Loucy (cell line): ENCODE measurements at regions not wholly inside any gene's neighbourhood (a gene's known extent, or its start where the extent isn't known, plus 50 kb on each side); places are given as distances from the start of the nearest gene placed in this dataset.

ENCODE experiments used
- H2AFZ ChIP-seq: fragments of 200-600 bp; sonication (generic); 2 replicates; pipeline ENCODE4 v1.6.0; 2016; ENCODE audit warnings: antibody characterized with exemption, mild to moderate bottlenecking, low read length, moderate library complexity
- H3F3A ChIP-seq: fragments of 200-600 bp; 2 replicates; pipeline ENCODE4 v1.6.0; 2016; ENCODE audit warnings: antibody characterized with exemption, low read depth, mild to moderate bottlenecking
- H3K27me3 ChIP-seq: fragments of 200-600 bp; sonication (generic); 2 replicates; pipeline ENCODE4 v1.6.1; 2014; ENCODE audit warnings: low read length, mild to moderate bottlenecking; ENCODE audit not compliant: insufficient read depth, poor library complexity, severe bottlenecking
- H3K36me3 ChIP-seq: fragments of 200-600 bp; sonication (generic); 2 replicates; pipeline ENCODE4 v1.6.1; 2016; ENCODE audit warnings: low read length; ENCODE audit not compliant: insufficient read depth
- H3K4me1 ChIP-seq: fragments of 200-600 bp; sonication (generic); 2 replicates; pipeline ENCODE4 v1.5.1; 2014; ENCODE audit warnings: low read length, mild to moderate bottlenecking; ENCODE audit not compliant: insufficient read depth, poor library complexity, severe bottlenecking
- H3K4me2 ChIP-seq: fragments of 200-600 bp; sonication (generic); 2 replicates; pipeline ENCODE4 v1.6.0; 2014; ENCODE audit warnings: antibody characterized with exemption, low read length, low read depth, mild to moderate bottlenecking; ENCODE audit not compliant: poor library complexity, severe bottlenecking
- H3K4me3 ChIP-seq: fragments of 200-600 bp; sonication (generic); 2 replicates; pipeline ENCODE4 v1.5.1; 2014; ENCODE audit warnings: low read length, mild to moderate bottlenecking, mixed read lengths; ENCODE audit not compliant: poor library complexity, severe bottlenecking
- H3K79me2 ChIP-seq: fragments of 200-600 bp; sonication (generic); 2 replicates; pipeline ENCODE4 v1.6.1; 2014; ENCODE audit warnings: low read length; ENCODE audit not compliant: insufficient read depth
- H3K9ac ChIP-seq: fragments of 200-600 bp; sonication (generic); 2 replicates; pipeline ENCODE4 v1.6.0; 2014; ENCODE audit warnings: mild to moderate bottlenecking, low read depth, low read length, moderate library complexity; ENCODE audit not compliant: poor library complexity, severe bottlenecking
- H3K9me2 ChIP-seq: fragments of 200-600 bp; sonication (generic); replicated peaks from 2 replicates; pipeline ENCODE4 v1.6.1; 2016; ENCODE audit warnings: low read depth, low read length, mixed read lengths
- H3K9me3 ChIP-seq: fragments of 200-600 bp; sonication (generic); 2 replicates; pipeline ENCODE4 v1.6.1; 2014; ENCODE audit warnings: mild to moderate bottlenecking, antibody characterized with exemption, low read length, low read depth; ENCODE audit not compliant: insufficient read depth
- H4K20me1 ChIP-seq: fragments of 200-600 bp; sonication (generic); 2 replicates; pipeline ENCODE4 v1.6.0; 2014; ENCODE audit warnings: antibody characterized with exemption, low read length, mild to moderate bottlenecking; ENCODE audit not compliant: insufficient read depth, poor library complexity, severe bottlenecking
- CTCF ChIP-seq: fragments of 200-600 bp; sonication (generic); conservative IDR thresholded peaks from 2 replicates; pipeline ENCODE4 v1.5.1; 2014; ENCODE audit warnings: mild to moderate bottlenecking, antibody characterized with exemption, low read length
- EZH2phosphoT487 ChIP-seq: fragments of 200-600 bp; IDR thresholded peaks from 2 replicates; pipeline ENCODE4 v1.6.1; 2018; ENCODE audit warnings: antibody characterized with exemption, mild to moderate bottlenecking, moderate library complexity, borderline replicate concordance

GRCh38 chr9:87827341-87827740, 55.3 kb upstream of the SPATA31E1 start:
- H3K36me3 ChIP-seq, result no peaks in the 10 kb centered on the region
- no peaks in the 10 kb centered on the region for H3K9me3 ChIP-seq
- no peaks in the 10 kb centered on the region for H3F3A ChIP-seq
- H3K4me3 ChIP-seq, result no peak overlapping the region
- TF ChIP-seq CTCF (no peak), EZH2phosphoT487 (no peak)
- no peak overlapping the region for H2AFZ ChIP-seq
- H3K4me2 ChIP-seq, result no peak overlapping the region
- H3K9me2 ChIP-seq, result no peaks in the 10 kb centered on the region
- H3K9ac ChIP-seq, result no peak overlapping the region
- H3K27me3 ChIP-seq, result no peaks in the 10 kb centered on the region
- H3K4me1 ChIP-seq, result no peaks in the 10 kb centered on the region
- H4K20me1 ChIP-seq, result no peaks in the 10 kb centered on the region
- H3K79me2 ChIP-seq, result no peaks in the 10 kb centered on the region

- no peak overlapping the region for H2AFZ ChIP-seq
- H3F3A ChIP-seq, result no peaks in the 10 kb centered on the region
- H3K27me3 ChIP-seq, result no peaks in the 10 kb centered on the region
- no peaks in the 10 kb centered on the region for H3K4me1 ChIP-seq
- H3K9me2 ChIP-seq, result no peaks in the 10 kb centered on the region
- TF ChIP-seq CTCF, result no peak
- no peaks in the 10 kb centered on the region for H3K9me3 ChIP-seq
- H3K4me3 ChIP-seq, result no peak overlapping the region
- no peak overlapping the region for H3K9ac ChIP-seq
- H3K79me2 ChIP-seq, result no peaks in the 10 kb centered on the region
- H4K20me1 ChIP-seq, result no peaks in the 10 kb centered on the region
- H3K36me3 ChIP-seq, result no peaks in the 10 kb centered on the region
- H3K4me2 ChIP-seq, result no peak overlapping the region
These were observed 52.9 kb upstream of the SPATA31E1 start for GRCh38 chr9:87829756-87830155.

- H3K27me3 ChIP-seq, result no peaks in the 10 kb centered on the region
These were observed 52.2 kb upstream of the SPATA31E1 start for GRCh38 chr9:87830446-87830845.

More at GRCh38 chr9:87830446-87830845, 52.2 kb upstream of the SPATA31E1 start:
- H3K9ac ChIP-seq, result no peak overlapping the region
- no peak for TF ChIP-seq CTCF
- no peak for TF ChIP-seq EZH2phosphoT487
- no peaks in the 10 kb centered on the region for H4K20me1 ChIP-seq
- H3K9me2 ChIP-seq, result no peaks in the 10 kb centered on the region
- no peak overlapping the region for H3K4me2 ChIP-seq
- no peaks in the 10 kb centered on the region for H3K4me1 ChIP-seq
- no peaks in the 10 kb centered on the region for H3K9me3 ChIP-seq
- no peaks in the 10 kb centered on the region for H3F3A ChIP-seq
- no peaks in the 10 kb centered on the region for H3K79me2 ChIP-seq
- H2AFZ ChIP-seq, result no peak overlapping the region
- H3K36me3 ChIP-seq, result no peaks in the 10 kb centered on the region
- no peak overlapping the region for H3K4me3 ChIP-seq
